NCI-H524 treated with DMSO at 0.1 percent for 48 hours (cell line): ENCODE measurements at regions not wholly inside any gene's neighbourhood (a gene's known extent, or its start where the extent isn't known, plus 50 kb on each side); places are given as distances from the start of the nearest gene placed in this dataset.
"Not testable (repeated sequence)": the region's sequence is repeated elsewhere in the genome, so short reads cannot be mapped to it uniquely, and the experiment has no call there.

ENCODE experiments used
- DNase-seq: peaks from one replicate; lab custom pipeline; 2025; lab: John Stamatoyannopoulos, UW

DNA sequence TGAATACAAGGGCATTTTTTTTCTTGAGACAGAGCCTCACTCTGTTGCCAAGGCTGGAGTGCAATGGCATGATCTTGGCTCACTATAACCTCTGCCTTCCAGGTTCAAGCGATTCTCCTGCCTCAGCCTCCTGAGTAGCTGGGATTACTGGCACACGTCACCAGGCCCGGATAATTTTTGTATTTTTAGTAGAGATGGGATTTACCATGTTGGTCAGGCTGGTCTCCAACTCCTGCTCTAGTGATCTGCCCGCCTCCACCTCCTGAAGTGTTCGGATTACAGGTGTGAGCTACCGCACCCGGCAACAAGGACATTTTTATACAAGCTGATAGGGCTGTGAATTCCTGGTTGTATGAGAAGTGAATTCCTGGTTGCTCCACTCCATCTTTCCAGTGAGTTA is 577.7 kb upstream of the TPTE start:
- not testable (repeated sequence) for DNase-seq

GRCh38 chr21:9946057-9946456 is 575.3 kb upstream of the TPTE start:
- DNase-seq, result not testable (repeated sequence)

- DNase-seq, result not testable (repeated sequence)
These were observed 571.7 kb upstream of the TPTE start for GRCh38 chr21:9949510-9950289.

DNA sequence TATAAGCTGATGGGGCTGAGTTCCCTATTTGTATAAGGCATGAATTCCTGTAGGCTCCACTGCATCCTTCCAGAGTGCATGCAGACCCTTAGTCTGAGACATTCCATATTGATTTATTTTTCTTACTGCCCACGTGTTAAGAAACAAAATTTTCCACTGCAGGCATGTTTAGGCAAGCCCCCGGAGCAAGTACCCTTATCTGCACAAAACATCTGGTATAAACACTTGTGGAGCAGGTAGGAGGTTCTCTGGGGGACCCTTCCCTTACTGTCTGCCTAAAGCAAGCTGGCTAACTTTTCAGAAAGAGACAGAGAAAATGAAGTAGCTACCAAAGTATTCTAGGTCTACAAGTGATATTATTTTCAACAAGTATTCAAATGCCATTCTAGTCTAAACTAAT is 571.0 kb upstream of the TPTE start:
- DNase-seq, result peak; percentile 7

GRCh38 chr21:9958791-9959190 is 562.6 kb upstream of the TPTE start:
- not testable (repeated sequence) for DNase-seq

GRCh38 chr21:9959220-9959964 is 562.0 kb upstream of the TPTE start:
- peak; percentile 81 for DNase-seq

- not testable (repeated sequence) for DNase-seq
These were observed 552.0 kb upstream of the TPTE start for GRCh38 chr21:9969399-9969798.

DNA sequence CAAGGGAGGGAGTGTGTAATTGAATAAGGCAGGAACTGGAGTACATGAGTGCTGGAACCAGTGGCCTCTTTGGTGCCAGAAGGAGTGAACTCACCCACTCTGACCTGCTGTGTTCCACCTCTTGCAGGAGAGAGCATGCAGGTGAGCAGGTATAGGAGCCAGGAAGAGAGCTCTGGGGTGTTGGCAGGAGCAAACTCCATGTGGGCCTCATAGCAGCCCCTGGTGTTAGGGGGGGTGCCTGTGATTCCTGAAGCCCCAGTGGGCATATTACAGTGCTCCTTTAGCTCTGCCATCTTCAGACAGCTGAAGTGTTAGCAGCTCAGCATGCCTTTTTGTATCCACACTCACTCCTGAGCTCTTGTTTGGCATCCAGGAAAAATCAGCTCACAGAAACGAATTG is 549.4 kb upstream of the TPTE start:
- DNase-seq, result not testable (repeated sequence)

DNA sequence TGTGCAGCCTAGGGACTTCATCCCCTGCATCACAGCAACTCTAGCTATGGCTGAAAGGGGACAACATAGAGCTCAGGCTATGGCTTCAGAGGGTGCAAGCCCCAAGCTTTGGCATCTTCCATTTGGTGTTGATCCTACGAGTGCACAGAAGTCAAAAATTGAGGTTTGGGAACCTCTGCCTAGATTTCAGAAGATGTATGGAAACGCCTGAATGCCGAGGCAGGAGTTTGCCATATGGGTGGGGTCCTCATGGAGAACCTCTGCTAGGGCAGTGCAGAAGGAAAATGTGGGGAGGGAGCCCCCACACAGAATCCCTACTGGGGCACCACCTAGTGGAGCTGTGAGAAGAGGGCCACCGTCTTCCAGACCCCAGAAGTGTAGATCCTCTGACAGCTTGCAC is 543.0 kb upstream of the TPTE start:
- DNase-seq, result not testable (repeated sequence)

DNA sequence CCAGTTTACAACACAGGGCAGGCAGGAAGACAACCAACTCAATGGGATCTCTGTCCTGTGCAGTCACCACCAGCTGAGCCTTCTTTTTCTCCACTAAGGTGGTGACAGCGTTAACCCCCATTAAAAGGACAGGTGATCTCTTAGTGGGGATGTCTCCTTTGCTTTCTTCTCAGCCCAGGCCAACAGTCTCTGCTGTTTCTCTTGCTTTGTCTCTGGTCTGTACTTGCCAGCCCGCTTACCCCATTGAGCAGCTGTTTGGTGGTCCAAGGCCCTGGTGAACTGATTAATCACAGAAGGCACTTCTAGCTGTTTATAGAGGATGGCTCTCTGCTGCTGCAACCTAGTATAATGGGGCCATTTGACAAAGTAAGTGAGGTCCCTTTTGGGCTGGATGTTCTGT is 523.9 kb upstream of the TPTE start:
- not testable (repeated sequence) for DNase-seq

DNA sequence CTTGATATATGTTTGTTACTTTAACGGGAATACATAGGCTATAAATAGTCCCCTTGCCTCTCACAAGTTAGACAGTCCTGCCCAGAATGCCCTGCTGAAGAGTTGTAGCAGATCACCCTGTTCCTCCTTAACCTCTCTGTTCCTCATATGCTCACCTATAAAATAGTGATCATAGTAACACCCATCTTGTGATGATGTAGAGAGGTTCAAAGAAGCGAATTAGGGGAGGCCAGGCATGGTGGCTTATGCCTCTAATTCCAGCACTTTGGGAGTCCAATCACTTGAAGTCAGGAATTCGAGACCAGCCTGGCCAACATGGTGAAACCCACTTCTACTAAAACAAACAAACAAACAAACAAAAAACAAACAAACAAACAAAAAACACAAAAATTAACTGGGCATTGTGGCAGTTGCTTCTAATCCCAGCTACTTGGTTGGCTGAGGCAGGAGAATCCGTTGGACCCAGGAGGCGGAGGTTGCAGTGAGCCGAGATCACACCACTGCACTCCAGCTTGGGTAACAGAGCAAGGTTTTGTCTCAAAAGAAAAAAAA is 518.5 kb upstream of the TPTE start:
- DNase-seq, result not testable (repeated sequence)

DNA sequence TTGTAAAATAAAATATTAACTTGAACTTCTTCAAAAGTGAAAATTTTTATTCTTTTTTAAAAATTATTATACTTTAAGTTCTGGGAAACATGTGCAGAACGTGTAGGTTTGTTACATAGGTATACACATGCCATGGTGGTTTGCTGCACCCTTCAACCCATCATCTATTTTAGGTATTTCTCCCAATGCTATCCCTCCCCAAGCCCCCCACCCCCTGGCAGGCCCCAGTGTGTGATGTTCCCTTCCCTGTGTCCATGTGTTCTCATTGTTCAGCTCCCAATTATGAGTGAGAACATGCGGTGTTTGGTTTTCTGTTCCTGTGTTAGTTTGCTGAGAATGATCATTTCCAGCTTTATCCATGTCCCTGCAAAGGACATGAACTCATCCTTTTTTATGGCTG is 515.6 kb upstream of the TPTE start:
- DNase-seq, result not testable (repeated sequence)

DNA sequence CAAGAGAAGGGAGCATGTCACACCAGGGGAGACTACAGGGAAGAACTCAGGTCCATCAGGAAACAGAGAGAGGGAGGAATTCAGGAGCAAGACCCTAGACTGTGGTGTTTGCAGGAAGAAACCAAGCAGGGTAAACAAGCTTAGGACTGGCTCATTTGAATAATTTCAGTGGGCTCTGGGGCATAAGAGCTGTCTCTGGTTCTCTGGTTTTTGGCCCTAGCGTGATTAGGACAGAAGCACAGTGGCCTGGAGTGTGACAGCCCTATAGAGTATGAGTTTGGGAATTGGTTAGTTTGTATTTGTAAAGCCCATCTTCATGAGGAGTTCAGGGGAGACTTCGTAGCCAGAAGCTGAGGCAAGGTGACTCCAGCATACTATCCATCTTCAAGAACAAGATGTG is 504.4 kb upstream of the TPTE start:
- not testable (repeated sequence) for DNase-seq

DNA sequence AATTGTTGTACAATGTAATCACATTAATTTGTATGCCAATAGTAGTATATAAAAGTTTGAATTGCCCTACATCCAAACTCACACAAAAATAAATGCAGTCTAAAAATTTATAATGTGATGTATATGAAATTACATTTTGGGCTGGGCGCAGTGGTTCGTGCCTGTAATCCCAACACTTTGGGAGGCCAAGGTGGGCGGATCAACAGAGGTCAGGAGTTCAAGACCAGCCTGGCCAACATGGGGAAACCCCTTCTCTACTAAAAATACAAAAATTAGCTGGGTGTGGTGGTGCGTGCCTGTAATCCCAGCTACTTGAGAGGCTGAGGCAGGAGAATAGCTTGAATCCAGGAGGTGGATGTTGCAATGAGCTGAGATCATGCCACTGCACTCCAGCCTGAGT is 503.6 kb upstream of the TPTE start:
- DNase-seq, result not testable (repeated sequence)

DNA sequence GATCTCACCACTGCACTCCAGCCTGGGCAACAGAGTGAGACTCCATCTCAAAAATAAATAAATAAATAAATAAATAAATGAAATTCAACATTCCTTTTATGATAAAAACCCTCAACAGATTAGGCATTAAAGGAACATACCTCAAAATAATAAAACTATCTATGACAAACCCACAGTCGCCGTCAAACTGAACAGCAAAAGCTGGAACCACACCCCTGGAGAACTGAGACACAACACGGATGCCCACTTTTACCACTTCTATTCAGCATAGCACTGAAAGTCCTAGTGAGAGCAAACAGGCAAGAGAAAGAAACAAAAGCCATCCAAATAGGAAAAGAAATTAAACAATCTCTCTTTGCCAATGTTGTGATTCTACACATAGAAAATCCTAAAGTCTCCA is 499.9 kb upstream of the TPTE start:
- not testable (repeated sequence) for DNase-seq

- not testable (repeated sequence) for DNase-seq
These were observed 498.6 kb upstream of the TPTE start for GRCh38 chr21:10022745-10023144.
